ENCODE measurements at regions not wholly inside any gene's neighbourhood (a gene's known extent, or its start where the extent isn't known, plus 50 kb on each side); places are given as distances from the start of the nearest gene placed in this dataset.

DNA sequence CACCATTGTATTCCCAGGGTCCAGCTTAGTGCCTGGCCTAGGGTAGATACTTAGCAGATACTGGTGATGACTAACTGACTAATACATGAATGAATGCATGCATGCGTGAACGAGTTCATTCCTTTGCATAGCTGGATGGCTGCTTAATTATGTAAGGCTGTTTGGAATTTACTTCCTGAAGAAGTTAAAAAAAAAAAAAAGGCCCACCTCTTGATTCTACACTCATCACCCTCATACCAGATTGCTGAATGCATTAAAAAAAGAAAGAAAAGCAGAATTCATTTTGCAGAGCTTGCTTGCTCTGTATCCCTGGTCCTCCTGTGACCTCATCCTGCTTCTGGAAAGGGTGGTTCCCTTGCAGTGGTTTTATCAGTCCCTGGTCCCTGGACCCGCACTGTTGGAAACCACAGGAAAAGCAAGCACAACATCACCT, 277.6 kb upstream of the CFAP20DC start:
- peak; percentile 94 for DNase-seq

DNA sequence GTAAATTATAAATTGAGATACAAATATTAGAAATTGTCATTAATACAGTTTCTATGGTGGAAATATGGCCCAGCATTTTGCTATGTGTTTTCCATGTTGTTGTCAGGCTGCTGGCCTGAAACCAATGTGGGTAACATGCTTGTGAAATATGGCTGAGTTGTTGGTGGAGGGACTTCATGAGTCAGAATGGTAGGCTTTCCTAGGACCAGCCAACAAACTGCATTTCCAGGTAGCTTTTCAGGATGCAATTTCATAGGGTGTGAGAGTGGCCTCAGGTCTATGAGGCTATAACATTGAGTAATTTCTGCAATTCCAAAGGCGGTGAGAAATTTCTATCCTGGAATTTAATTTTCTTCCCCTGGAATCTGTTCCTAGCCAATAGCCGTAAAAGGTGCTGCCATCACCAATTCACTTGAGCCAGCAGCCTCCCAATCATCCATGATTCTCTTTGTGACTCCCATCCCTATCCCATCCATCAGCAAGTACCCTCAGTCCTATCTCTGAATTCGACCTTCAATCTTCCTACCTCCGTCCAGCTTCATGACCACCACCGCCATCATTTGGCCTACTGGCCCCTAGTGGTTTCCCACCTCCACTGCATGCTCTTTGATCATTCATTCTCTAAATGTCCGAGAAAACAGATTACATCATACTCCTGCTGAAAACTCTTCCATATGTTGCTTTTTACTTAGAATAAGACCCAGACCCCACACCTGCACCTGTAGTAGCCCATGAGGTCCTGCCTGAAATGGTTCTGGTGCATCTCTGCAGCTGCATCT, 276.6 kb upstream of the CFAP20DC start:
- no peak for DNase-seq

DNA sequence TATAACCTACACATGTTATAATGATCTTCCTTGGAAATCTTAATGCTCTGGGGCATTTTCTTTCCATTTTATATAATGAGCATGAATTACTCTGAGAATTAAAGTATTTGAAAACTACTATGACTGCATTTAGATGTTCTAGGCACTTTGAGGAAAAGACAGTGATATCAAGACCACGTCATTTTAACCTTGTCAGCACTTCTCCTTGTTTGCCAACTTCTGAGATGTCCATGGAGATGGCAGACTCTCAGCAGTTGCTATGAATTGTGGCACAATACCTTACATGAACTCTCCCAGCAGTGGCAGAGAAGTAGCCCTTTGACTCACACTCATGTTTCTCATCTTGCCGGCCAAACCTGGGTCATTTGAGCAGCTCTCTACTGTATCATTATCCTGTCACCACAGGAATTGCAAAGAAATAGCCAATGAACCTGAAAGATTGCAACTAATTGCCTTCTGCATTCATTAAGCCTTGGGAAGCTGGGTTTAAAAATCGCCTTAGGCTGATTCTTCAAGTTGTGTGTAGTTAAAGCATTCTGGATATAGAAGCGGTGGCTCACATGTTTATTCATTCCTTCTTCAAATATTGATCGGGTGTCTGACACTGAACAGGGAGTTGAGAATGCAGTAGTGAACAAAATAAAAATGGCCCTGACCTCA, 272.2 kb upstream of the CFAP20DC start:
- no peak for DNase-seq

- DNase-seq: no peak
These were observed 270.3 kb upstream of the CFAP20DC start for GRCh38 chr3:59320080-59320479.

GRCh38 chr3:59319442-59319841, 269.6 kb upstream of the CFAP20DC start:
- DNase-seq: peak; percentile 9

GRCh38 chr3:59318881-59319280, 269.1 kb upstream of the CFAP20DC start:
- DNase-seq: peak; percentile 15

- no peak for DNase-seq
These were observed 267.6 kb upstream of the CFAP20DC start for GRCh38 chr3:59317386-59317785.

DNA sequence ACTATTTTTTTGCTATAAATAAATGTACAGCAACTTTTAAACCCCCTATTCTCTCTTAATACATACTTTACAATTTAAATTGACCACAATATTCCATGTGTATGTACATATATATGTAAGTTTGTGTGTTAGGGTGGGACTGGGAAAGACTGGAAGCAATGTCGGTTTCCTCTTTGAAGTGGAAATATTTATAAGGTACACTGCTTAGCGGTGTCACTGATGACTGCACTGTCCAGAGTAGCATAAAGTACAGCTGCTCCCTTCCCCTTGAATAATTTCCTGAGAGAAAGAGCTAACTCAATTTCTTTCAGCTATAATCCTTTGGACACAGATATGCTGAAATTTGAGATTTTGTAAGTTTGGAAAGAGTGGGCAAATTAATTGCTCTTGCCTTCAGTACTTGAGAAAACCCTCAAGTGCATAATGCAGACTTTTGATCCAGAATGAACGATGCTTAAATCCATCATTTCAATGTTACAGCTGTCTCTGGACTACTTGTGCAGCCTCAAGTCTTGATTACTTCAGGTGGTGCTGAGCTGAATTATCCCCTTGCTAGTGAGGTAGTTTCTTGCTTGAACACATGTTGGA, 267.0 kb upstream of the CFAP20DC start:
- no peak for DNase-seq

DNA sequence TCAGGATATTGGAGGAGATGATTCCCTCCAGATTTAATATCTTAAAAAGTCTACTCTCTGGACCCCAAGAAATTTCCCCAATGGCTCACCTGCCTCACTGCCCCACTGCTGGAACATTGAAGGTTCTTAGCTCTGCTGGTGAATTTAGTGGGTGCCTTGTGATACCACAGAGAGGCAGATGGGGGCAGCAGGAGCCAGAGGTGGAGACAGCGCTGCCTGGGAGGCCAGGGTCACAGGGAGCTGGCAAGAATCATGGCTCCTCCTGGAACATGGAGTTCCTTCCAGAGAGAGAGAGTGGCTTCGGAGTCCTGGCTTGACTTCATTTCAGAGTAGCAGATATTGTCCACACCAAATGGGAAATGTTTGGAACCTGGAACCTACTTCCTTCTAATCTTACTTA, 263.5 kb upstream of the CFAP20DC start:
- peak; percentile 61 for DNase-seq

DNA sequence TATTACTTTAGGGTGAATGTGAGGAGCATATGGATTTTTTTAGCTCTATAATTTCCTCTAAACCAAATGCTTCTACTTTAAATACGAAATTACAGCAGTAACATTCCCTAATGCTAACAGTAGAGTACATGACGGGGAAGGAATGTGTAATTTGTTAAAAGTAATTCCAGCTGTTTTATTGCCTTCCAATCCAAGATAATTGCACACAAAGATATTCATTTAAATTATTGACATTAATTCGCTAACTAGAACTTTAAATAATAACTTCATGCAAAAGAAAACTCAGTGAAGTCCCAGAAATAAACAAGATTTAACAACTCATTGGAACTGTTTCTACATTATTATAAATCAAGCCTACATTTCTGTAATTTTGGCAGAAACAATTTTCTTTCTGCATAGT, 261.4 kb upstream of the CFAP20DC start:
- no peak for DNase-seq

- DNase-seq: no peak
These were observed 260.9 kb upstream of the CFAP20DC start for GRCh38 chr3:59310736-59311135.

- DNase-seq: peak; percentile 10
These were observed 258.9 kb upstream of the CFAP20DC start for GRCh38 chr3:59308684-59309083.

- no peak for DNase-seq
These were observed 258.2 kb upstream of the CFAP20DC start for GRCh38 chr3:59308001-59308400.

DNA sequence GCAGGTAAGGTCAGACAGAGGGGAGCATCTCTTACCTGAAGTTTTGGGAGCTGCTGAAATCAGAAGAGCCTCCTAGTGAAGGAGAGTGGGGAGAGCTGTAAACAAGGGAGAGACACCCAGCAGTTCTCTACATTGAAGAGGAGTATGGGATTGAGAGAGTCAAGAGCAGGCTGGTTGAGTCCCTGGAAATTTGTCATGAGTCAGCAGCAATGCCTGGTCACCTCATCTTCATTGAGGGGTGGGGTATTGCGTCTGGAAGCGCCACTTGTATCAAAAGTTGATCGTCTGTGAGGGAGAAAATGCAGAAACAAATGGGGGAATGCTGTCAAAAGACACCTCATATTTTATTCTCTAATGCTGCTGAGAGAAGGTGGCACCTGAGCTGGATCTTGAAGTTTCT, 256.6 kb upstream of the CFAP20DC start:
- no peak for DNase-seq

DNA sequence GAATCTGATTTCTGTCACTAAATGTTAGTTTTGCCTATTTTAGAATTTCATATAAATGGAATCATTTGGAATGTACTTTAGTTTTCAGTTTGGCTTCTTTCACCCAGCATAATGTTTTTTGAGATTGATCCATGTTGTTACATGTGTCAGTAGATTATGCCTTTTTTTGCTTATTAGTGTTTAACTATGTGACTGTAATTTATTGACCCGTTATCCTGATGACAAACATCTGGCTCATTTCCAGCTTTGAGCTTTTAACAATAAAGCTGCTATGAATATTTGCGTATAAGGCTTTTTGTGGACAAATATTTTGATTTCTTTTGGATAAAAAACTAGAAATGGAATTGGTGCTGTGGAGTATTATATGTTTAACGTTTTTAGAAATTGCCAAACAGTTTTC, 254.5 kb upstream of the CFAP20DC start:
- DNase-seq: no peak

- DNase-seq: no peak
These were observed 253.6 kb upstream of the CFAP20DC start for GRCh38 chr3:59303452-59303851.

DNA sequence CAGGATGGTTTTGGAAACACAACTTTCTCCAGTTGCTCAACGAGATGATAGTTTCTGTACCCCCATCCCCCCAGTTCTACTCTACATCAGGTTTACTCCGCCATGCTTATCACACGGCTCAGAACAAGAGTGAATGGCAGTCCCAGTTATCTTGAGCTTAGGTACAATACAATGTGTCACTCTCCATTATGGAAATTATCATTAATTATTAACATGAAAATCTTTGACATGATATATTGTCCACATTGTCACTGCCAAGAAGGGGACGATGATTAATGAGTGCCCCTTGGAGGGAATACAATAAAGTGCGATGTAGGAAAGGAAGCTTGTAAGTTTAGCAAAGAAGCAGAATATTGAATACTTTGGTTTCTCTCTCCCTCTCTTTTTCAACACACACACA, 252.6 kb upstream of the CFAP20DC start:
- no peak for DNase-seq

- DNase-seq: no peak
These were observed 250.9 kb upstream of the CFAP20DC start for GRCh38 chr3:59300733-59301132.

- no peak for DNase-seq
These were observed 249.7 kb upstream of the CFAP20DC start for GRCh38 chr3:59299561-59299960.

- peak; percentile 35 for DNase-seq
These were observed 240.5 kb upstream of the CFAP20DC start for GRCh38 chr3:59290358-59290757.

GRCh38 chr3:59289831-59290230, 240.0 kb upstream of the CFAP20DC start:
- DNase-seq: no peak

DNA sequence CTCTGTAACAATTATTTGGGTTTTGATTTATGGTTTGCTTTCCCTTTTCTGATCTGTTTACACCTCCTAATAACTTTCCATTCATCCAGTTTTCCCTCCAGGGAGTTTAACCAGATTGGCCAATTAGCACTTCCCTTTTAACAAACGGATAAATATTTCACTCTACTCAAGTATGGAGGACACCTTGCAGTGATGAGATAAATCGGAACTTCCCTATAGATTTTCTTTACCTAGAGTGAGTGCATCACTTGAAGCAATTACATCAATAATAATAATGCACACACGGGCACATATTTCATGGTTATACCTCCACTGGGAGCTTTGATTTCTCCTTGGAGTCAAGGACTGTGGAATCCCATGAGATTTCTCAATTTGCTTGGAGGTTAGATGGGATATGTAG, 239.1 kb upstream of the CFAP20DC start:
- DNase-seq: no peak

DNA sequence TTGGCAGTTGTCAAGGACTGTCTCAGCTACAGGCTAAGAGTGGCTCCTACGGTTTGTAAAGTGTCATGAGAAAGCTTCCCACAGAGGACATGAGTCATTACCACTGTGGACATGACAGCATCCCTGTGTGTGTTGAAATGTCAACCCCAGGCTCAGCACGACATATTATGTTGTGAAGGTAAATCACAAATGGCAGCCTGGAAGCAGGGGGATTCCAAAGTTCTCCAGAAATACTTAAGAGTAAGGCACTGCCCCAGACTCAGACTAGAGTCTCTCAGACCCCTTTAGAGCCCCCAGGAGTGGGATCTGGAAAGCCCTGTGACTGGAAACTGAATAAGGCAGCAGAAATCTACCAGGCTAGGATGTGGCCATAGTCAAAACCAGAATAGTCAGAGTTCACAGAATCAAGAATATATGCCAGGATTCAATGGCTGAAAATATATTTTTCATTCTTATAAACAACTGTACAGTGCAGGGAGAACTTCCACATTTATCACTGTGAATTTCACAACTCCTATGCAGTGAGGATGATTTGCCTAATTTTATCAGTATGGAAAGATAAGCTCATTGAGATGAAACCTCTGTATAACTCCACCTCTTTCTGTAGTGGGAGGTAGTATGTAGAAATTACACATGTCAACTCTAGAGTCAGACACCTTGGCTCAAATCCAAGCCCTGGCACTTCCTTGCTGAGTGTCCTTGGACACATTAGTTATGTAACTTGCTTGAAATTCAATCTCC, 237.1 kb upstream of the CFAP20DC start:
- DNase-seq: peak; percentile 76
